ENCODE measurements at regions not wholly inside any gene's neighbourhood (a gene's known extent, or its start where the extent isn't known, plus 50 kb on each side); places are given as distances from the start of the nearest gene placed in this dataset.
A peak's percentile ranks its signal among the peaks of the same experiment; 100 is the strongest.
"Not testable (repeated sequence)": the region's sequence is repeated elsewhere in the genome, so short reads cannot be mapped to it uniquely, and the experiment has no call there.

DNA sequence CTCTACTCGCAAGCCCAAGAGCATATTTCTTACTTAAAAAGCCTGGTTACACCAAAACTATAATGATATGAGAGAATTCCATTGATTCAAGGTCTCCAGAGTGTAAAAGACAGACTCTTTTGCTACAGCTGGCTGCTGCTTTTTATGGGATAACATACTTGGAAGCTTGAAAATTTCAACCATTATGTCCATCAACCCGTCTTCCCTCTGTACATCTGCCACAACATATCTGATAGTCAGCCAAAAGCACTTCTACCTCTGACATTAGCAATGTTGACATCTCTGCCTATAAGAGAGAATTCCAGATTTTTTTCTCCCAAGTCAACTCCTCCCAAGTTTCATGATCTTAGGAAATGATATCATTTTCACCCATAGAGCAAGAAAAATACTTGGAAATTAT is 54.4 kb upstream of the IQCM start:
- no peak for DNase-seq
- no peak for ATAC-seq

DNA sequence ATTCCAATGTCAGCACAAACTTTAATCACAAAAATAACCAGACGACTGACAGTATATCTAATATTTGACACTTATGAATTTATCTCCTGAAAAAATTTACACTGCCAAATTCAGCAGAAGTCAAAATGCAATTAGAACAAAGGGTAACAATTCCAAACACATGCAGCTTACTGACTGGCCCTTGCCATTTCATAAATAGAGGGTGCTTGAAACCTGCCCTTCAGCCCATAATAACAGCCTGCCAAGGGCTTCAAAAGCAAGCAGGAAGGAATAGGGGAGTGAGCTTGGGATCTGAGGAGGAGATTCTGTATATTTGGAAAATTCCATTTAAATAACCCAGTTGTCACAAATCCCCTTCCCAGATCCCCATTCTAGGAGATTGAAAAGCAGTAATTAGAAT is 66.1 kb upstream of the IQCM start:
- ATAC-seq (no peak), DNase-seq (no peak)

DNA sequence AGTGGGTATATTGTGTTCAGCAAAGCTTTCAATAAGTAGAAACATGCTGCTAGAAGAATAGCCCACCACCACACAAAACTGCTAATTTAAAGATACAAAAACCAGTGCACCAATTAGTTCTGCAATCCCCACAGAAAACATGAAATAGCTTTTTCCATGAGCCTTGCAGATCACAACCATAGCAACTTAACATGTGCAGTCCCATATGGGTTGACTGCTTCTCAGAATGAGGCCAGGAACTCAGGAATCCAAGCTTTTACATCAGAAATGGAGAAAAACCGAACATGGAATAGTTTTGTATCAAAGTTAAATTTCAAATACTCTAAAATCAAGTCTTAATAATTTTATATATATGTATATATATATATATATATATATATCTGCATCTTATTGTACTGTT is 66.6 kb upstream of the IQCM start:
- no peak for ATAC-seq
- no peak for DNase-seq

DNA sequence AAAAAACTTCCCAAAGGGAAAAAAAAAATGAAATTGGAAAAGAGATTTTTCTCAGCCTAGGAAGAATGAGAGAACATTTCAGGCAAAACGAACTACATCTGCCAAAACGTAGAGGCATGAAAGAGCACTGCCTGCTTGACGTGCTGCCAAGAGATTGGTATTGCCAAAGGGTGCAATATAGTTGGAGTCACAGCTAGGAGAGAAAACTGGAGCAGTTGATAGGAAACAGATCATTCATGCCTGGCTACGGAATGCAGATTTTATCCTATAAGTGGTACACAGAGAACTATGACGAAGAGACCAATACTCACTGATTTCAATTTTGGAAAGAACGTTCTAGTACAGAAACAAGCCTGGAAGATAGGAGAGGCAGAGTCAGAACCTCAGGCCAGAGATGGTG is 68.4 kb upstream of the IQCM start:
- ATAC-seq (no peak), DNase-seq (no peak)

DNA sequence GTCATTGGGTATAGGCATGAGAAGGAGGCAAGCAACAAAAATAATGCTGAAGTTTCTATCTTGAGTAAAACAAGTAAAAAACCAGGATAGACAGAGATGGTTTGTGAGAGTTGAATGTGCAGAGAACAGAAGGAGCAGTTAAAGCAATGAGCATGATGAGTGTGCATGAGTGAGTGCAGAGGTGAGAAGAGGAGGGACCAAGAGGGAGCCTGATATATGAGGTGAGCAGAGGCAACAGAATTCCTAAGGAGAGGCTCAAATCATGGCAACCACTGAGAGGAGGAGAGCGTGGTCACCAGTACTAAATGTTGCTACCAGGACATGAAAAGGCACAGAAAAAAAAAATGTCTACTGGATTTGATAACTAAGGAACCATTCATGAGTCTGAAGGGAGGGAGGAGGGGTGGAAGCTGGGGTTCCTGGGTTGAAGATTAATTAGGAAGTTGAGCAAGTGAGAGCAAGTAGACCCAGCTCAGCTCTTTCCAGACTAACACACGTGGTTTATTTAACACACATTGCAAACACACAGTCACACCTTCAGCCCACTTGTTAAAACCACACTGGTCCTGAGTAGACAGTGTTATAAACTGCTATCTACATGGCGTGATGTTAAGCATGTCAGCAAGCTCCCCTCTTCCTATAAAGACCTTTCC is 69.0 kb upstream of the IQCM start:
- DNase-seq (no peak), ATAC-seq (no peak)

DNA sequence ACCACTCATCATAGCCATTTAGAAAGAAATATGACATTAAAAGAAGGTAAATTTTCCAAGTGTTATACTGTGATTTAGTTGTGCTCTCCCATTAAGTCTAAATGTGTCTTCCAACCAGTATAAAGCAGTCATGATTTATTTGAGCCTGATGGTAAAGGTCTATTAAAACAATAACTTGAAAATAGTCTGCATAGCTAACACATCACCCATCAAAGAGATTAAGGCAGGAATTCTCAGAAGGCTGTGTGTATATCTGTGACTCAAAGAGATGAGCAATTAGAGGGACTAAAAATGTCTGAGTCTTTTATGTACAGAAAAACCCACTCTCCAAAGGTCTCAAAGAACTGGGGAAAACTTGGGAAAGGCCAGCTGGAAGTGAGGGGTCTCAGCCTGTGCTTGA is 70.3 kb upstream of the IQCM start:
- ATAC-seq = no peak

DNA sequence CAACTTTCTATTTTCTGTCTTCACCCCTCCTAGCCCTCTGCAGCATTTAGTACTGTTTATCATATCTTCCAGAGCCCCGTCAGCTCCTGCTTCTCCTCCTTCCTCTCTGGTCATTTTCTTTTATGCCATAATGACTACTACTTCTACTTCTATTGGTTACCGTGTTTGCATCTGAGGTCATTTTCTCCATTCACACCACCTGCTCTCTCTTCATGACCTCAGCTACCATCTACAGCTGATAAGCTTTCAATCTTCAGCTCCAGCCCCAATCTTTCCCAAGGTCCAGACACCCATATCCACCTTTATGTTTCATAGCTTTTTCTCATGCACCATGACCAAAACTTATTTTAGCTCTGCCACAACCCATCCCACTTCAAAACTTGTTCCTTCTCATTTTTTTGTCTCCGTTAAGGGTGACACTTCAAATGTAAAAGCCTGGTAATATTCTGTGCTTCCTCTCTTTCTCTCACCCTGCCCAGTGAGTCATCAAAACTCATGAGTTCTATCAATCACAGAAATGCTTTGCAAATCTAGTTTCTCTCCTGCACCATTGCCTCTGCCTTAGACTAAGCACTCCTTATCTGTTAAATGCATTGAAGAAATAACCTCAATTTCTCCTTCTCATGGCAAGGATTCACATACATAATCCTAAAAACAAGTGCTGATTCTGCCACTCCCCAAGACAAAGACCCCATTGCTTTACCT is 71.3 kb upstream of the IQCM start:
- no peak for DNase-seq
- ATAC-seq = no peak

More for the DNA sequence above, 70.3 kb upstream of the IQCM start:
- no peak for DNase-seq

DNA sequence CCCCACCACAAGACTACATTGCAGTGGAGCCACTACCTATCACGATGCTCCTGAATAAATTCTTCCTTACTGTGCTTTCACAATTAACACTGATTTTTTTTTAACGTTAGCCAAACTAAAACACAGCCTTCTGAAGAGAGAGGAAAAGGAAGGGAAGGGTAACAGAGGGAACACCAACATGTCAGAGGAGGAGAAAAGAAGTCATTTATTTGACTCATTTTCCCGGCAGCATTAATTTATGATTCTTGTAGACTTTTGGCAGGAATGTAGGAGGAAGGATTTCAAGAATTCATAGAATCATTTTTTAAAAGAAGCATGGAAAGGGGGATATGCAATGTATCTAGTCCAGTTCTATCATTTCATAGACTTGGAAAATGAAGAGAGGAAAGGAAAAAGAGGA is 74.3 kb upstream of the IQCM start:
- ATAC-seq = no peak
- DNase-seq = no peak

DNA sequence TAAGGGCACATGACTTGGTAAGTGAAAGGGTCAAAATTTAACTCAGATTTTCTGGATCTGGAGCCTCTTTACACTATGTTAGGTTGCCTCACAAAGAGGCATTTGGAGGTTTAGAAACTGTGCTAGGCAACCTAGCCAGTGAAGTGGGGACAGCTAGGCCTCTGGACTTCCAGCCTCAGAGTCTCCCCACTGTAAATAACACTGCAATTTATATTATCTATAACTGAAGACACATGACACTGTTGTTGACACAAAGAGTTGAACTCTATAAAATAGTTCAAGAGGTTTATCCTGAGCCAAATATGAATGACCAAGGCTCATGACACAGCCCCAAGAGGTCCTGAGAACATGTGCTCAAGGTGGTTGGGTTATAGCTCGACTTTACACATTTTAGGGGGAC is 74.9 kb upstream of the IQCM start:
- DNase-seq = no peak
- no peak for ATAC-seq

DNA sequence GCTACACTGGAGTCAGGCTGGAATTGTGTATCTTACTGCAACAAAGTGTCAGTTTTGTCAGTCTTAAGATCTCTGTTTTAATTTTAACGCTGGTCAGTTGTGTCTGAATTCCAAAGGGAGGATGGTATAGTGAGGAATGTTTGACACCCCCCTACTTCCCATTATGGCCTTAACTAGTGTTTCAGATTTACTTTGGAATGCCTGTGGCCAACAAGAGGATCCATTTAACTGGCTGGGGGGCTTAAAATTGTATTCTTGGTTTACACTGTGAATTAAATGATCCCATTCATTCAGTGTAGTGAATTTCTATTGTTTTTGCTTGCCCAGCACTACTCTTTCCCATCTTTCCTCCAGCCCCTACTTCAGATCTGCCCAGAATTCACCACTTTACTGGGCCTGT is 75.8 kb upstream of the IQCM start:
- no peak for DNase-seq
- no peak for ATAC-seq

DNA sequence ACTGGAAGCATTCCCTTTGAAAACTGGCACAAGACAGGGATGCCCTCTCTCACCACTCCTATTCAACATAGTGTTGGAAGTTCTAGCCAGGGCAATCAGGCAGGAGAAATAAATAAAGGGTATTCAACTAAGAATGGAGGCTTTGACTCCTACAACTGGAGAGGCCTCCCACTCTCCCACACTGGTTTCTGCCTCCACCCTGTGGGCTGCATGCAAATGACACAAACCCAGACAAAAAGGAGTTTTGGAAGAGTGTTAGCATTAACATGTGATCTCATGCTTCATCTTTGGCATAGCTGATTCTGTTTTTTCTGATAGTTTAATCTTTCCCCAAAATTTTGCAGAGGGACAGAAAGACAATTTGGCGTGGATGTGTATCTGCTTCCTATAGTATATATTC is 80.8 kb upstream of the IQCM start:
- DNase-seq = no peak
- no peak for ATAC-seq

DNA sequence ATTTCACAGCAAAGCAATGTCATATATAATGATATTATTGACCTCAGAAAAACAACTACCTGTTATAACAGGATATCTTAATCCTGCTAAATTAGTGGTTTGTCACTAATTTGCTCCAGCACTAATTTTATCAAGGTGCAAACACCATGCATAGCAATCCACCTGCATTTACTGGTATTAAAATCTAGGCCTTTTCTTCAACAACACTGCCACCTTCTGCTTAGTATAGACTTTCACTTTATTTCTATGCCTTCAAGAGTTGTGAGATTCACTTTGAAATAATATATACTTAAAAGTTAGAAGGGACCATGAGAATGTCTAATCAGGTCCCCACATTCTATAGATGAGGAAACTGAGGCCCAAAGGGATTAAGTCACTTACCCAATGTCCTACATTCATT is 82.1 kb upstream of the IQCM start:
- ATAC-seq = no peak
- no peak for DNase-seq

DNA sequence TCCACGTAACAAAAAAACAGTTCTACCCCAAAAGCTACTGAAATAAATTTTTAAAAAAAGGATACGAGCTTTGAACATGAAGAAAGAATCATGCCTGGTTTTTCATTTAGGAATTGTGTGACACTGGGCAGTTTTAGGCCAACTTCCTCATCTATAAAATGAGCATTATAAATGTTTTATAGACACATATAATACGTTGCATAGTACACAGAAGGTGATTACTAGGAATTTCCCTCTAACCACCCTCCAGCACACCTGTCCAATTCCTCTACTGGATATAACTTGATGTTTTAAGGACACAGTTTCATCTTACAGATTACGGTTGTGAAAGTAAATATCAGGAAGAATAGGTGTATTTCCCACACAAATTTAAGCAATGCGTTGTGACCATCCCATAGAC is 85.5 kb upstream of the IQCM start:
- DNase-seq = no peak
- ATAC-seq = no peak

DNA sequence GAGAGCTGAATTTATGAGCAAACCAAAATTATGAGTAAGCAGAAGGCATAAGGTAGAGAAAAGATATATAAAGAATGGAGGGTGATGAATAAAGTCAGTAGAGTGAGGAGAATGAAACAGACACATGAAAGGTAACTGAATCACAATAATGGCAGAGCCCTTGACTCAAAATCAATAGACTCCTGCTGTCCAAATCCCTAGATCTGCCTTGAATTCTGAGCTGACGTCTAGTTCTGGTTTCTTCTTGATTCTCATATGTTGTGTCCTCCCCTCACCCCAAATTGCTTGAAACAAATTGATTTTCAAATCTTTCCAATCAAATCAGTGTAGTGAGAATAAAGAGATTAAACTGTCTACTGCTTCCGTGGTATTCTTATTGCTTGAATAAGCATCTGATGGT is 86.6 kb upstream of the IQCM start:
- no peak for ATAC-seq

DNA sequence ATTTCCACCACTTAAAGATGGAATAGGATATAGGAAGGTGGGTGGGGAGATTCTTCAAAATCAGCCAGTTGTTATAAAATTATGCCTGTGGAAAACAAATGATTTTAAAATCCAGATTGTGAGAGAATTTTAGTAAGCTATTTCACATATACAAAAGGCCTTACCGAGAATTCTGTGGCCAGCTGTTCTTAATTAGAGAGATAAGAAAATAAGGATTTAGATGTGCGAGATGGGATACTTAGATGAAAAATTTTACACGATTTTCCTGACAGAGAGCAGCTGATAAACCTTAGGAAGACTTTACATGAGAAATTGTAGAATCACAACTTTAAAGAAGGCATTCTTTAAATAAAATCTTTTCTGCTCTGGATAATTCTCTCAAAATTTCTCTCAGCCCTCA is 94.5 kb upstream of the IQCM start:
- ATAC-seq = no peak
- no peak for DNase-seq

More for the DNA sequence above, 86.6 kb upstream of the IQCM start:
- DNase-seq = no peak

DNA sequence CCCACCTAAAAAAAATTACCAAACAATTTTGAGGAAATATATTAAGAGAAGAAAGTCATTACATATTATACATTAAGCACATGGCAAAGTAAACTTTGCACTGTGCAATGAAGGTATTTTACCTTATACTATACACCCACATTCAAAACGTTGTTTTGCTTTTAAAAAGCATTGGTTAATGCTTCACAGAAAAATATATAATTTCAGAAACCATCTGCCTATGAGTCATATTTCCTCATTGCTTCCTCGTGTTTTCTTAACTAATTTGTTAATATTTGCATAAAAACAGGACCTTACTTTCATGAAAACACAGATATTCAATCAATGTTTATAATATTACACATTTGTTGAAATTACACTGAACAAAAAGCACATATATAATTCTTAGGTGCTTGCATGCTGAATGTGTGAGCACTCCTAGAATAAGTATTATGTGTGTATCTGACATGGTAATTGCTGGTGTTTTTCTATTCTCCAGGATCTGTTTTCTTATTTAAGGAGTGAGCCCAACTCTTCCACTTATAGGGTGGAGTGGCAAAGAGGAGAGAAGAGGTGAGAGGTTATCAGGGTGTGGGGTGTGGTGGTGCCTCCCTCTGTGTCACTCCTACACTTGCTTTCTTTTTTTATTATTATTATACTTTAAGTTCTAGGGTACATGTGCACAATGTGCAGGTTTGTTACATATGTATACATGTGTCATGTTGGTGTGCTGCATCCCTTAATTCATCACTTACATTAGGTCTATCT is 95.1 kb upstream of the IQCM start:
- DNase-seq = no peak
- ATAC-seq = no peak

DNA sequence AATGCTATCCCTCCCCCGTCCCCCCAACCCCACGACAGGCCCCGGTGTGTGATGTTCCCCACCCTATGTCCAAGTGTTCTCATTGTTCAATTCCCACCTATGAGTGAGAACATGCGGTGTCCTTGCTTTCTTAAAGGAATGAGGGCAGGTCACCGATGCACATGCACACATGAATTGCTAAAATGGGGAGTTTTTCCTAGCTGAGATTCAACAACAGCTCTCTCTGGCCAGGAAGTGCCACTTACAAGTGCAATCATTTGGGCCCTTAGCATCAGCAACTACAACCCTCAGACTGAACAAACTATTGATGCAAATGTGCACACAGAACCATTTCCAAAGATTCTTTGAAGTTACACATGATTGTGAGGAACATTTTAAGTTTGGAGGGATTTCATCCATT is 95.7 kb upstream of the IQCM start:
- ATAC-seq = no peak

DNA sequence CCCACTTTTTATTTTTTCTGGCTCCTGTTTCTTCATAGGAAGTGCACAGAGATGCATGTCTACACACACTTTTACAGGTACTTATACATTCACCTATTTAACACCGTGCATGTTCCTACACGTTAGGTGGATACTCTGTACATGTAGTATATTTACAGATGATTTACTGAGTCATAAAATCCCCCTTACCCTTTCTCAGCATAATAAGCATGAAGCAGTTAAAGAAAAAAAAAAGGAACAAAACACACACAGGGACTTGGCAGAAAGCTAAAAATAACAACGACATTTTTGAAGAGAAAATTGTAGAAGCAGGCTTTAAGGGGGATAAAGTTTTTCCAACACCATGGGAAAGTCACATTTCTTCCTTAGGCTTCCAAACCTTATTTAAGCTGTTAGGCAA is 96.4 kb upstream of the IQCM start:
- DNase-seq (no peak), ATAC-seq (no peak)

More for the DNA sequence above, 95.7 kb upstream of the IQCM start:
- DNase-seq = no peak

DNA sequence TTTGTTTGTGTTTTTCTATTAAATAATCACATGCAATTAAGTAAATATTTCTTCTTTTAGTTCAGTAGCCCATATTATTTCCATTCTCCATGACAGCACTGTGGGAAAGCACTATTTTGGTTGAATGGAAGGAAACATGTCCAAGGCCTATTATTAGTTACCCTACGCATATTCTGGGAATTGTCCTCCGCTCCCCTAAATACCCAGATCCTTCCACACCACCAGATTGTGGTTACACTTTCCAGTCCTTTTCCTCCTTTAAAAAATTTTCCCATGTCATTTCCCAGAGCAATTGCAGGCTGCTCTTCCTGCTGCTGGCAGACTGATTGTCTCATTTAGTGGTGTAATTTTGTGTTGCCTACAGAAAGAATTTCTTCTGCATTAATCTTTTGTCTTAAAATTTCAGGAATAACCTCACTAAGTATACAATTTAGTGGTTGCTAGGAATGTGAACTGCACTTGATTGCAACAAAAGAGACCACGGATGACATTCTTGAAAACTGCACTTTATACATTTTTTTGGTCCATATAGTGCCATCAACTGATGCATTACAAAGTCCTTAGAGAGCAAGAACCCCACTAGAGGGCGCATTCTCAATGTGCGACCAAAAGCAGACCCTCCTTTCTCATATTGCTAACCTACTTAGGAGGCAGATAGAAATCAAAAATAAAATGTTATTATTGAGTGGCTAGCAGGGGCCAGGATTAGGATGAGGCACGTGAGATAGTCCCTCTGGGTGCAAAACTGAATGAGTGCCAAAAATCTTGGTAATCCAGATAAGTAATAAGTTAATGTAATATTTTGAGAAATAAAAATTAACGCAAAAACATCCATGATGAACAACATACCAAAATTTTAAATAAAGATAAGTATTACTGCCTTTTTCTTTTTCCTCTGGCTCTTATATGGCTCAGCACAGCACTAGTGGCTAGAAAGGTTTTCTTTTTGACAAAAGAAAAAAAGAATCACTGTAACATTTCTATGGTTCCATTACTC is 98.8 kb upstream of the IQCM start:
- ATAC-seq (peak; percentile 55), DNase-seq (peak; percentile 35)

DNA sequence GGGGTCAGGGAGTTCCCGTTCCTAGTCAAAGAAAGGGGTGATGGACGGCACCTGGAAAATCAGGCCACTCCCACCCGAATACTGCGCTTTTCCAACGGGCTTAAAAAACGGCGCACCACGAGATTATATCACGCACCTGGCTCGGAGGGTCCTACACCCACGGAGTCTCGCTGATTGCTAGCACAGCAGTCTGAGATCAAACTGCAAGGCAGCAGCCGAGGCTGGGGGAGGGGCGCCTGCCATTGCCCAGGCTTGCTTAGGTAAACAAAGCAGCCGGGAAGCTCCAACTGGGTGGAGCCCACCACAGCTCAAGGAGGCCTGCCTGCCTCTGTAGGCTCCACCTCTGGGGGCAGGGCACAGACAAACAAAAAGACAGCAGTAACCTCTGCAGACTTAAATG is 100.1 kb upstream of the IQCM start:
- not testable (repeated sequence) for DNase-seq, ATAC-seq

DNA sequence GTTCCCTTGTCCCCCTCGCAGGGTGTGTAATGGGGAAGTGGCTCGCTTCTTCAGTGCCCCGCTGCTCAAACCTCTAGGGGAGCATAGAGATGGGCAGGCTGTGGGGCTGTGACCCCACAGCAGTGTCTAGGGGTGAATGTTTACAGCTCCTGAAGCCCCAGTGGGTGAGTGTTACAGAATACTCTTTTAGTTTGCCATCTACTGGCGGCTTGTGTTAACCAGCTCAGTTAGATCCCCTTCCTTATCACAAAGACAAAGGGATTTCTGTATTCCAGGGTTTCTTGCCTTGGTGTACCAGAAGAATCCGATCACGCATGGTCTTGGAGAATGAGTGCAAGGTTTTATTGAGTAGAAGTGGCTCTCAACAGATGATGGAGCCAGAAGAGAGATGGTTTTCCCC is 108.1 kb upstream of the IQCM start:
- no peak for DNase-seq
- no peak for ATAC-seq

DNA sequence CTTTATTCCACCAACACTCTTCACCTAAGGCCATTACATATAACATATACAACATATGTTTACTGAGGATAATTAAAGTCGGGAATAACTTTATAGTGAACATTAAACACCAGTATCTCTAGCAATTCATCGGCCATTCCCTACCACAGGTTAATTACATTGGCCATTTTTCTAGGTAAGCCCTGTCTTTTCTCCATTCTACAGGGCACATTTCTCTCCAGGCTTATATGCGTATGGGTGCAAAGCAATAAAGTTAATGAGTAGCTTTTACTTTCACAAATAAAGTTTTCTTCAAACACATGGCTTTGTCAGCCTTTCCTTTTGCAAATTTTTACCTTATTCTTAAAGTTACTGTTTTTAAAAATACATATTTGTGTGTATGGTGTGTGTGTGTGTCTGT is 111.9 kb upstream of the IQCM start:
- ATAC-seq = no peak

More for the DNA sequence above, 111.9 kb upstream of the IQCM start:
- DNase-seq = no peak
